Keratinocyte (primary cell): ENCODE measurements at regions not wholly inside any gene's neighbourhood (a gene's known extent, or its start where the extent isn't known, plus 50 kb on each side); places are given as distances from the start of the nearest gene placed in this dataset.

Experiments used
- EZH2 ChIP-seq: IDR thresholded peaks from one replicate; pipeline ENCODE4 v1.6.1; 2012; ENCODE audit warnings: inconsistent platforms, mild to moderate bottlenecking, low read length, moderate library complexity
- TF ChIP-seq, protein P1 (sequence below), 3 experiments: IDR thresholded peaks in 1 of 3; conservative IDR thresholded peaks in 1 of 3; optimal IDR thresholded peaks in 1 of 3; 2 replicates in 2 of 3; 3 replicates in 1 of 3; pipeline versions ENCODE3 to v1.5.1; 2011; ENCODE audit warnings: low read length in 3 of 3, mild to moderate bottlenecking in 3 of 3, moderate library complexity in 2 of 3, control low read depth in 1 of 3, inconsistent platforms in 1 of 3; ENCODE audit not compliant: insufficient read depth in 2 of 3; ENCODE audit errors: extremely low read depth in 1 of 3

DNA sequence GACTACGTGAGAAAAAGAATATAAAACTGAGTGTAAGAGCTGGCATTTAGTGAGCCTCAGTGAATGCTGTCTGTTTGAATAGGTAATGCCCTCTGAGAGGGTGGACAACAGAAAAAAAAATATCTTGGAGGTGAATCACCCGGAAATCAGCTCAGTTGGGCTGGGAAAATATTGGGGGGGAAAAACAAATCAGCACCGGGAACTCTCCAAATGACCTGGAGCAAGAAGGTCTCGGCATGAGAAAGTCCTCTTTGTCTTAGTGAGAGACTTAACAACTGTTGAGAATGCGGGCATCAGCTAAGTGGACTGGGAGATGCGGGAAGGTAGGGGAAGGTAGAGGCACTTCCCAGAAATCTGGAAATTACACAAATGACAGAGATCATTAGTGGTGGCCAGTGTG is 109.4 kb upstream of the POU3F3 start:
- TF ChIP-seq EZH2 = no peak
- TF ChIP-seq, protein P1, sequence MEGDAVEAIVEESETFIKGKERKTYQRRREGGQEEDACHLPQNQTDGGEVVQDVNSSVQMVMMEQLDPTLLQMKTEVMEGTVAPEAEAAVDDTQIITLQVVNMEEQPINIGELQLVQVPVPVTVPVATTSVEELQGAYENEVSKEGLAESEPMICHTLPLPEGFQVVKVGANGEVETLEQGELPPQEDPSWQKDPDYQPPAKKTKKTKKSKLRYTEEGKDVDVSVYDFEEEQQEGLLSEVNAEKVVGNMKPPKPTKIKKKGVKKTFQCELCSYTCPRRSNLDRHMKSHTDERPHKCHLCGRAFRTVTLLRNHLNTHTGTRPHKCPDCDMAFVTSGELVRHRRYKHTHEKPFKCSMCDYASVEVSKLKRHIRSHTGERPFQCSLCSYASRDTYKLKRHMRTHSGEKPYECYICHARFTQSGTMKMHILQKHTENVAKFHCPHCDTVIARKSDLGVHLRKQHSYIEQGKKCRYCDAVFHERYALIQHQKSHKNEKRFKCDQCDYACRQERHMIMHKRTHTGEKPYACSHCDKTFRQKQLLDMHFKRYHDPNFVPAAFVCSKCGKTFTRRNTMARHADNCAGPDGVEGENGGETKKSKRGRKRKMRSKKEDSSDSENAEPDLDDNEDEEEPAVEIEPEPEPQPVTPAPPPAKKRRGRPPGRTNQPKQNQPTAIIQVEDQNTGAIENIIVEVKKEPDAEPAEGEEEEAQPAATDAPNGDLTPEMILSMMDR (optimal IDR thresholded peaks at IDR 0.05 in 1 of 3, IDR thresholded peaks at IDR 0.05 in 1 of 3, conservative IDR thresholded peaks at IDR 0.05 in 1 of 3; ENCODE audit: extremely low read depth in 1 of 3, insufficient read depth in 2 of 3, low read length in 3 of 3) = no peak
